ENCODE measurements at regions not wholly inside any gene's neighbourhood (a gene's known extent, or its start where the extent isn't known, plus 50 kb on each side); places are given as distances from the start of the nearest gene placed in this dataset.

DNA sequence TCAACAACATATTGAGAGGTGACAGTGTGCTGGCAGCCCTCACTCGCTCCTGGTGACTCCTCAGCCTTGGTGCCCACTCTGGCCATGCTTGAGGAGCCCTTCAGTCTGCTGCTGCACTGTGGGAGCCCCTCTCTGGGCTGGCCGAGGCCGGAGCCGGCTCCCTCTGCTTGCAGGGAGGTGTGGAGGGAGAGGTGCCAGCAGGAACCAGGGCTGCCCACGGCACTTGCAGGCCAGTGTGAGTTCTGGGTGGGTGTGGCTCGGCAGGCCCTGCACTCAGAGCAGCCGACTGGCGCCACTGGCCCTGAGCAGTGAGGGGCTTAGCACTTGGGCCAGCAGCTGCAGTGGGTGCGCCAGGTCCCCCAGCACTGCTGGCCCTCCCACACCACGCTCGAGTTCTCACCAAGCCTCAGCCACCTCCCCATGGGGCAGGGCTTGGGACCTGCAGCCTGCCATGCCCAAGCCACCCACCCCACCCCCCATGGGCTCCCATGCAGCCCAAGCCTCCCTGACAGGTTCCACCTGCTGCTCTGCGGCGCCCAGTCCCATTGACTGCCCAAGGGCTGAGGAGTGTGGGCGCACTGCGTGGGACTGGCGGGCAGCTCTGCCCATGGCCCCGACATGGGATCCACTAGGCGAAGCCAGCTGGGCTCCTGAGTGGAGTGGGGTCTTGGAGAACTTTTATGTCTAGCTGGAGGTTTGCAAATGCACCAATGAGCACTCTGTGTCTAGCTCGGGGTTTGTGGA is 377.1 kb upstream of the ANKRD30A start (continued):
- TF ChIP-seq, protein P1, sequence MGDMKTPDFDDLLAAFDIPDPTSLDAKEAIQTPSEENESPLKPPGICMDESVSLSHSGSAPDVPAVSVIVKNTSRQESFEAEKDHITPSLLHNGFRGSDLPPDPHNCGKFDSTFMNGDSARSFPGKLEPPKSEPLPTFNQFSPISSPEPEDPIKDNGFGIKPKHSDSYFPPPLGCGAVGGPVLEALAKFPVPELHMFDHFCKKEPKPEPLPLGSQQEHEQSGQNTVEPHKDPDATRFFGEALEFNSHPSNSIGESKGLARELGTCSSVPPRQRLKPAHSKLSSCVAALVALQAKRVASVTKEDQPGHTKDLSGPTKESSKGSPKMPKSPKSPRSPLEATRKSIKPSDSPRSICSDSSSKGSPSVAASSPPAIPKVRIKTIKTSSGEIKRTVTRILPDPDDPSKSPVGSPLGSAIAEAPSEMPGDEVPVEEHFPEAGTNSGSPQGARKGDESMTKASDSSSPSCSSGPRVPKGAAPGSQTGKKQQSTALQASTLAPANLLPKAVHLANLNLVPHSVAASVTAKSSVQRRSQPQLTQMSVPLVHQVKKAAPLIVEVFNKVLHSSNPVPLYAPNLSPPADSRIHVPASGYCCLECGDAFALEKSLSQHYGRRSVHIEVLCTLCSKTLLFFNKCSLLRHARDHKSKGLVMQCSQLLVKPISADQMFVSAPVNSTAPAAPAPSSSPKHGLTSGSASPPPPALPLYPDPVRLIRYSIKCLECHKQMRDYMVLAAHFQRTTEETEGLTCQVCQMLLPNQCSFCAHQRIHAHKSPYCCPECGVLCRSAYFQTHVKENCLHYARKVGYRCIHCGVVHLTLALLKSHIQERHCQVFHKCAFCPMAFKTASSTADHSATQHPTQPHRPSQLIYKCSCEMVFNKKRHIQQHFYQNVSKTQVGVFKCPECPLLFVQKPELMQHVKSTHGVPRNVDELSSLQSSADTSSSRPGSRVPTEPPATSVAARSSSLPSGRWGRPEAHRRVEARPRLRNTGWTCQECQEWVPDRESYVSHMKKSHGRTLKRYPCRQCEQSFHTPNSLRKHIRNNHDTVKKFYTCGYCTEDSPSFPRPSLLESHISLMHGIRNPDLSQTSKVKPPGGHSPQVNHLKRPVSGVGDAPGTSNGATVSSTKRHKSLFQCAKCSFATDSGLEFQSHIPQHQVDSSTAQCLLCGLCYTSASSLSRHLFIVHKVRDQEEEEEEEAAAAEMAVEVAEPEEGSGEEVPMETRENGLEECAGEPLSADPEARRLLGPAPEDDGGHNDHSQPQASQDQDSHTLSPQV (IDR thresholded peaks at IDR 0.05), result no peak
- TF ChIP-seq SUZ12 (IDR thresholded peaks at IDR 0.05; ENCODE audit: unreplicated experiment) (no peak), EGR1 (IDR thresholded peaks at IDR 0.05; ENCODE audit: borderline replicate concordance in 1 of 2, low read depth in 2 of 2, low read length in 2 of 2) (no peak), NRF1 (conservative IDR thresholded peaks at IDR 0.05; ENCODE audit: low read depth, low read length) (no peak)

- H2AFZ ChIP-seq (ENCODE audit: control insufficient read depth, low read depth, low read length), result no peak overlapping the region
- in situ Hi-C loops (cut with MboI) (no loop called here), intact Hi-C loops (cut with micrococcal nuclease; ENCODE audit: unreplicated experiment) (no loop called here)
- no peaks in the 10 kb centered on the region for H3K9me3 ChIP-seq (replicated peaks; ENCODE audit: control insufficient read depth, insufficient read depth, low read length)
- no peak overlapping the region for H3K4me3 ChIP-seq
- ChIA-PET RAD21 (ENCODE audit: unreplicated experiment) (no interaction called here), CTCF (no interaction called here), POLR2A (interaction anchor here (0.6 kb wide), 1 partner anchor 20 kb away, joined by 3 read pairs; no protein-coding TSS in a partner anchor), SMC1A (ENCODE audit: uncharacterized antibody, unreplicated experiment) (no interaction called here)
- BruUV-seq (replicated peaks), result no TSS peak
- H3K27me3 ChIP-seq (replicated peaks in 1 of 2; ENCODE audit: control insufficient read depth in 2 of 2, insufficient read depth in 2 of 2, low read length in 1 of 2), result no peaks in the 10 kb centered on the region
- H3K79me2 ChIP-seq (ENCODE audit: control insufficient read depth, insufficient read depth, low read length), result no peaks in the 10 kb centered on the region
- no peaks in the 10 kb centered on the region for H3K36me3 ChIP-seq (ENCODE audit: control insufficient read depth in 2 of 2, insufficient read depth in 2 of 2, low read length in 1 of 2)
- H3K9ac ChIP-seq (ENCODE audit: control insufficient read depth, insufficient read depth, low read length), result no peak overlapping the region
- no peaks in the 10 kb centered on the region for H3K4me1 ChIP-seq (ENCODE audit: control insufficient read depth, insufficient read depth, low read length)
- no peak overlapping the region for H3K27ac ChIP-seq (ENCODE audit: control insufficient read depth, insufficient read depth)
- FAIRE-seq (no peak), DNase-seq (ENCODE audit: low read depth, low spot score) (no peak), ATAC-seq (no peak)
- no peak overlapping the region for H3K4me2 ChIP-seq (ENCODE audit: control insufficient read depth, insufficient read depth)
- 12% methylated on average over 5 of the region's 5 CpGs for whole genome bisulfite sequencing (ENCODE audit: insufficient coverage, insufficient replicate concordance, low lambda C conversion rate, missing lambda C conversion rate)
- H4K20me1 ChIP-seq (ENCODE audit: control insufficient read depth, insufficient read depth), result no peaks in the 10 kb centered on the region
- TF ChIP-seq MTA3 (IDR thresholded peaks at IDR 0.05; ENCODE audit: borderline replicate concordance, low read length) (no peak), POLR2AphosphoS2 (IDR thresholded peaks at IDR 0.05; ENCODE audit: low read depth, low read length) (no peak), FOS (IDR thresholded peaks at IDR 0.05; ENCODE audit: borderline replicate concordance, extremely low read depth, insufficient read length) (no peak), CHD1 (IDR thresholded peaks at IDR 0.05; ENCODE audit: low read depth, low read length) (no peak), ZNF207 (IDR thresholded peaks at IDR 0.05; ENCODE audit: borderline replicate concordance) (no peak), NRF1 (conservative IDR thresholded peaks at IDR 0.05; ENCODE audit: low read depth, low read length) (no peak), BHLHE40 (IDR thresholded peaks at IDR 0.05; ENCODE audit: borderline replicate concordance in 1 of 2, low read depth in 2 of 2, low read length in 1 of 2) (no peak), TARDBP (IDR thresholded peaks at IDR 0.05; ENCODE audit: borderline replicate concordance) (no peak)
- TF ChIP-seq, protein P2, sequence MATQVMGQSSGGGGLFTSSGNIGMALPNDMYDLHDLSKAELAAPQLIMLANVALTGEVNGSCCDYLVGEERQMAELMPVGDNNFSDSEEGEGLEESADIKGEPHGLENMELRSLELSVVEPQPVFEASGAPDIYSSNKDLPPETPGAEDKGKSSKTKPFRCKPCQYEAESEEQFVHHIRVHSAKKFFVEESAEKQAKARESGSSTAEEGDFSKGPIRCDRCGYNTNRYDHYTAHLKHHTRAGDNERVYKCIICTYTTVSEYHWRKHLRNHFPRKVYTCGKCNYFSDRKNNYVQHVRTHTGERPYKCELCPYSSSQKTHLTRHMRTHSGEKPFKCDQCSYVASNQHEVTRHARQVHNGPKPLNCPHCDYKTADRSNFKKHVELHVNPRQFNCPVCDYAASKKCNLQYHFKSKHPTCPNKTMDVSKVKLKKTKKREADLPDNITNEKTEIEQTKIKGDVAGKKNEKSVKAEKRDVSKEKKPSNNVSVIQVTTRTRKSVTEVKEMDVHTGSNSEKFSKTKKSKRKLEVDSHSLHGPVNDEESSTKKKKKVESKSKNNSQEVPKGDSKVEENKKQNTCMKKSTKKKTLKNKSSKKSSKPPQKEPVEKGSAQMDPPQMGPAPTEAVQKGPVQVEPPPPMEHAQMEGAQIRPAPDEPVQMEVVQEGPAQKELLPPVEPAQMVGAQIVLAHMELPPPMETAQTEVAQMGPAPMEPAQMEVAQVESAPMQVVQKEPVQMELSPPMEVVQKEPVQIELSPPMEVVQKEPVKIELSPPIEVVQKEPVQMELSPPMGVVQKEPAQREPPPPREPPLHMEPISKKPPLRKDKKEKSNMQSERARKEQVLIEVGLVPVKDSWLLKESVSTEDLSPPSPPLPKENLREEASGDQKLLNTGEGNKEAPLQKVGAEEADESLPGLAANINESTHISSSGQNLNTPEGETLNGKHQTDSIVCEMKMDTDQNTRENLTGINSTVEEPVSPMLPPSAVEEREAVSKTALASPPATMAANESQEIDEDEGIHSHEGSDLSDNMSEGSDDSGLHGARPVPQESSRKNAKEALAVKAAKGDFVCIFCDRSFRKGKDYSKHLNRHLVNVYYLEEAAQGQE (IDR thresholded peaks at IDR 0.05; ENCODE audit: low read depth, low read length), result no peak
- TF ChIP-seq, protein P3, sequence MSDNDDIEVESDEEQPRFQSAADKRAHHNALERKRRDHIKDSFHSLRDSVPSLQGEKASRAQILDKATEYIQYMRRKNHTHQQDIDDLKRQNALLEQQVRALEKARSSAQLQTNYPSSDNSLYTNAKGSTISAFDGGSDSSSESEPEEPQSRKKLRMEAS (IDR thresholded peaks at IDR 0.05; ENCODE audit: low read depth, low read length), result no peak
Measured at GRCh38 chr10:36739884-36740445, 385.4 kb upstream of the ANKRD30A start.
